ENCODE measurements at regions not wholly inside any gene's neighbourhood (a gene's known extent, or its start where the extent isn't known, plus 50 kb on each side); places are given as distances from the start of the nearest gene placed in this dataset.

DNA sequence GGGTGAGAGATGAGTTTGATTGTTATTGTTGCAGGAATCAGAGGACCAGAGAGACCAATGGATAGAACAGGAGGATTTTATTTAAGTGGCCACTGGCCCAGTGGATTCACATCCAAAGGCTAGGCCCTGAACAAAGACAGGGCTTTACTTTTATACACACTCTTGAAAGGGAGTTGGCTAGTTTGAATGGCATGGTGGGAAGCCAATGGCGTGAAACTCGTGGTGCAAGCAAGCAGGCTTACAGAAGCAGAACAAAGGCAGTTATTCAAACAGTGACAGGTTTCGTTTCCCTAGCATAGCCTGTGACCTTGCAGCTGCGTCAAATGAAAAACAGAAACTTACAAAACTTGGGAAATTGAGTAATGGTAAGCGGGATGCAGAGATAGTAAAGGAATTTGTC lies 110.2 kb upstream of the PRDX4 start:
- TF ChIP-seq CTCF (conservative IDR thresholded peaks at IDR 0.05; ENCODE audit: low read depth in 2 of 2): no peak
- TF ChIP-seq EZH2 (IDR thresholded peaks at IDR 0.05; ENCODE audit: low read depth, unreplicated experiment): no peak
- TF ChIP-seq NANOG (IDR thresholded peaks at IDR 0.05; ENCODE audit: borderline replicate concordance): no peak
- TF ChIP-seq STAT1 (IDR thresholded peaks at IDR 0.05; ENCODE audit: unreplicated experiment): no peak
- TF ChIP-seq POLR2AphosphoS5 (IDR thresholded peaks at IDR 0.05; ENCODE audit: low read depth): no peak
- TF ChIP-seq CREB1 (CRISPR knock-in tag; IDR thresholded peaks at IDR 0.05; ENCODE audit: low read depth): no peak
- TF ChIP-seq, protein P1, sequence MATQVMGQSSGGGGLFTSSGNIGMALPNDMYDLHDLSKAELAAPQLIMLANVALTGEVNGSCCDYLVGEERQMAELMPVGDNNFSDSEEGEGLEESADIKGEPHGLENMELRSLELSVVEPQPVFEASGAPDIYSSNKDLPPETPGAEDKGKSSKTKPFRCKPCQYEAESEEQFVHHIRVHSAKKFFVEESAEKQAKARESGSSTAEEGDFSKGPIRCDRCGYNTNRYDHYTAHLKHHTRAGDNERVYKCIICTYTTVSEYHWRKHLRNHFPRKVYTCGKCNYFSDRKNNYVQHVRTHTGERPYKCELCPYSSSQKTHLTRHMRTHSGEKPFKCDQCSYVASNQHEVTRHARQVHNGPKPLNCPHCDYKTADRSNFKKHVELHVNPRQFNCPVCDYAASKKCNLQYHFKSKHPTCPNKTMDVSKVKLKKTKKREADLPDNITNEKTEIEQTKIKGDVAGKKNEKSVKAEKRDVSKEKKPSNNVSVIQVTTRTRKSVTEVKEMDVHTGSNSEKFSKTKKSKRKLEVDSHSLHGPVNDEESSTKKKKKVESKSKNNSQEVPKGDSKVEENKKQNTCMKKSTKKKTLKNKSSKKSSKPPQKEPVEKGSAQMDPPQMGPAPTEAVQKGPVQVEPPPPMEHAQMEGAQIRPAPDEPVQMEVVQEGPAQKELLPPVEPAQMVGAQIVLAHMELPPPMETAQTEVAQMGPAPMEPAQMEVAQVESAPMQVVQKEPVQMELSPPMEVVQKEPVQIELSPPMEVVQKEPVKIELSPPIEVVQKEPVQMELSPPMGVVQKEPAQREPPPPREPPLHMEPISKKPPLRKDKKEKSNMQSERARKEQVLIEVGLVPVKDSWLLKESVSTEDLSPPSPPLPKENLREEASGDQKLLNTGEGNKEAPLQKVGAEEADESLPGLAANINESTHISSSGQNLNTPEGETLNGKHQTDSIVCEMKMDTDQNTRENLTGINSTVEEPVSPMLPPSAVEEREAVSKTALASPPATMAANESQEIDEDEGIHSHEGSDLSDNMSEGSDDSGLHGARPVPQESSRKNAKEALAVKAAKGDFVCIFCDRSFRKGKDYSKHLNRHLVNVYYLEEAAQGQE (IDR thresholded peaks at IDR 0.05; ENCODE audit: unreplicated experiment): no peak
- TF ChIP-seq JUNB (IDR thresholded peaks at IDR 0.05; ENCODE audit: unreplicated experiment): no peak
